Mucosa of gallbladder (tissue), 1 donor: ENCODE measurements at regions not wholly inside any gene's neighbourhood (a gene's known extent, or its start where the extent isn't known, plus 50 kb on each side); places are given as distances from the start of the nearest gene placed in this dataset.
"Not testable (repeated sequence)": the region's sequence is repeated elsewhere in the genome, so short reads cannot be mapped to it uniquely, and the experiment has no call there.

ENCODE experiments used
- DNase-seq: peaks from one replicate; pipeline ENCODE4 v3.0.0-alpha.2; 2020; ENCODE audit warnings: low spot score
- donor health status: DM: no; HTN: no; CAD: no.

- DNase-seq: no peak
Measured at GRCh38 chr9:2354216-2354615, 267.4 kb upstream of the VLDLR start.

GRCh38 chr9:2354856-2355696 is 266.5 kb upstream of the VLDLR start:
- DNase-seq: no peak

GRCh38 chr9:2355697-2355983 is 265.9 kb upstream of the VLDLR start:
- DNase-seq: no peak

- DNase-seq: no peak
Measured at GRCh38 chr9:2356041-2356790, 265.4 kb upstream of the VLDLR start.

GRCh38 chr9:2359891-2360471 is 261.6 kb upstream of the VLDLR start:
- no peak for DNase-seq

- no peak for DNase-seq
Measured at GRCh38 chr9:2362150-2362549, 259.4 kb upstream of the VLDLR start.

GRCh38 chr9:2363138-2363745 is 258.3 kb upstream of the VLDLR start:
- DNase-seq: no peak

GRCh38 chr9:2363781-2364180 is 257.8 kb upstream of the VLDLR start:
- DNase-seq: no peak

- DNase-seq: no peak
Measured at GRCh38 chr9:2367970-2368369, 253.6 kb upstream of the VLDLR start.

GRCh38 chr9:2373648-2374047 is 247.9 kb upstream of the VLDLR start:
- no peak for DNase-seq

GRCh38 chr9:2375114-2375513 is 246.5 kb upstream of the VLDLR start:
- no peak for DNase-seq

- DNase-seq: no peak
Measured at GRCh38 chr9:2377117-2377516, 244.5 kb upstream of the VLDLR start.

GRCh38 chr9:2377834-2378233 is 243.8 kb upstream of the VLDLR start:
- no peak for DNase-seq

- no peak for DNase-seq
Measured at GRCh38 chr9:2378266-2378665, 243.3 kb upstream of the VLDLR start.

GRCh38 chr9:2378816-2379215 is 242.8 kb upstream of the VLDLR start:
- DNase-seq: no peak

GRCh38 chr9:2384741-2385140 is 236.8 kb upstream of the VLDLR start:
- no peak for DNase-seq

- DNase-seq: no peak
Measured at GRCh38 chr9:2385746-2386145, 235.8 kb upstream of the VLDLR start.

- DNase-seq: no peak
Measured at GRCh38 chr9:2386566-2386965, 235.0 kb upstream of the VLDLR start.

GRCh38 chr9:2387166-2387565 is 234.4 kb upstream of the VLDLR start:
- no peak for DNase-seq

- DNase-seq: no peak
Measured at GRCh38 chr9:2389404-2389803, 232.2 kb upstream of the VLDLR start.

- DNase-seq: no peak
Measured at GRCh38 chr9:2390028-2390427, 231.6 kb upstream of the VLDLR start.

GRCh38 chr9:2391509-2392132 is 230.0 kb upstream of the VLDLR start:
- DNase-seq: not testable (repeated sequence)
